Parathyroid adenoma (tissue), 2 donors: ENCODE measurements at regions not wholly inside any gene's neighbourhood (a gene's known extent, or its start where the extent isn't known, plus 50 kb on each side); places are given as distances from the start of the nearest gene placed in this dataset.

Source experiments
- H2AFZ ChIP-seq: fragments of 300-600 bp; sonication (generic); one replicate; pipeline ENCODE4 v1.7.0; 2017; ENCODE audit warnings: antibody characterized with exemption, mild to moderate bottlenecking
- H3K27ac ChIP-seq: fragments of 300-600 bp; sonication (generic); one replicate; pipeline ENCODE4 v1.7.0; 2017
- H3K27me3 ChIP-seq: fragments of 300-600 bp; sonication (generic); one replicate; pipeline ENCODE4 v1.7.0; 2017; ENCODE audit warnings: low read length; ENCODE audit not compliant: control insufficient read depth, insufficient read depth
- H3K36me3 ChIP-seq: fragments of 300-600 bp; sonication (generic); one replicate; pipeline ENCODE4 v1.7.0; 2017; ENCODE audit warnings: low read length; ENCODE audit not compliant: control insufficient read depth, insufficient read depth
- H3K4me1 ChIP-seq: fragments of 300-600 bp; sonication (generic); one replicate; pipeline ENCODE4 v1.7.0; 2017; ENCODE audit warnings: control low read depth
- H3K4me2 ChIP-seq: fragments of 300-600 bp; sonication (generic); one replicate; pipeline ENCODE4 v1.7.0; 2017; ENCODE audit warnings: low read length
- H3K4me3 ChIP-seq: fragments of 300-600 bp; sonication (generic); one replicate; pipeline ENCODE4 v1.7.0; 2017; ENCODE audit warnings: low read depth, low read length
- H3K79me2 ChIP-seq: fragments of 300-600 bp; sonication (generic); one replicate; pipeline ENCODE4 v1.7.0; 2017; ENCODE audit warnings: control low read depth
- H3K9ac ChIP-seq: fragments of 300-600 bp; sonication (generic); one replicate; pipeline ENCODE4 v1.7.0; 2017; ENCODE audit warnings: mild to moderate bottlenecking
- H3K9me3 ChIP-seq: fragments of 300-600 bp; sonication (generic); one replicate; pipeline ENCODE4 v1.7.0; 2017; ENCODE audit warnings: low read length; ENCODE audit not compliant: control insufficient read depth
- CTCF ChIP-seq: fragments of 300-600 bp; sonication (generic); IDR thresholded peaks from one replicate; pipeline ENCODE4 v1.7.0; 2017; ENCODE audit warnings: antibody characterized with exemption, mild to moderate bottlenecking
- donor health status: primary hyperparathyroidism.

DNA sequence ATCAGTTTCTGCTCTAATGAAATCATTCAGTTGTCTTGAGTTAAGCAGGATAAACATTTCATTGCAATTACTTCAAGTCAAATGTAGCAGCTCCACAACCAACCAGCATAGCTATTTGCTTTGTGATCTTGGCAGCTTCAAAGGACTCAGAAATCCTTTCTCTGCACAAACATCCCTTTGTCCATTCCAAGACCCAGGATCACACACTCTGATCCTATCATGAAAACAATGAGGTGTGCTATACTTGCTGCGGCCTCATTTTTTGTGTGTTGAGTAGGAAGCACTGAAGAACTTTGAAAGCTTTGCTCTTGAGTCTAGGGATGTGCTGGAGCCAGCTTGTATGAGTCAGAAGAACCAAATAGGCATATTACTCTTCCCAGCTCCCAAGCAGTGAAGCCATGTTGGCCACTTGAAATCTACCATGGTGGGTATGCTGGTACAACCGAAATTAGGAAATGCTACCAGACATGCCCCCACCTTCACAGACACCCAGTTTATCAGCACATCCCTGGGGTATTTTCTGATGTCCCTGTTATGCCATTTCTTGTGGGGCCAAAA, 199.4 kb upstream of the PRSS58 start:
- H2AFZ ChIP-seq = no peak overlapping the region
- H3K27ac ChIP-seq = no peak overlapping the region
- H3K27me3 ChIP-seq = no peaks in the 10 kb centered on the region
- no peak overlapping the region for H3K4me3 ChIP-seq
- no peak for TF ChIP-seq CTCF
- H3K79me2 ChIP-seq = no peaks in the 10 kb centered on the region
- H3K9me3 ChIP-seq = no peaks in the 10 kb centered on the region
- H3K36me3 ChIP-seq = no peaks in the 10 kb centered on the region
- H3K4me1 ChIP-seq = peaks cover 11% of the 10 kb centered on the region
- no peak overlapping the region for H3K9ac ChIP-seq
- H3K4me2 ChIP-seq = no peak overlapping the region

- no peaks in the 10 kb centered on the region for H3K9me3 ChIP-seq
- no peaks in the 10 kb centered on the region for H3K36me3 ChIP-seq
- H3K27ac ChIP-seq = no peak overlapping the region
- no peaks in the 10 kb centered on the region for H3K27me3 ChIP-seq
- H3K4me2 ChIP-seq = no peak overlapping the region
- no peak for TF ChIP-seq CTCF
- no peaks in the 10 kb centered on the region for H3K79me2 ChIP-seq
- peaks cover 9% of the 10 kb centered on the region for H3K4me1 ChIP-seq
- H3K9ac ChIP-seq = no peak overlapping the region
- no peak overlapping the region for H3K4me3 ChIP-seq
- H2AFZ ChIP-seq = no peak overlapping the region
These were observed 197.5 kb upstream of the PRSS58 start for GRCh38 chr7:142455392-142455791.

- Histone ChIP-seq H3K36me3 (no peaks in the 10 kb centered on the region), H3K9me3 (no peaks in the 10 kb centered on the region), H3K27ac (no peak overlapping the region), H3K9ac (no peak overlapping the region), H3K79me2 (no peaks in the 10 kb centered on the region), H3K4me1 (peaks cover 4% of the 10 kb centered on the region), H3K27me3 (no peaks in the 10 kb centered on the region), H3K4me3 (no peak overlapping the region), H3K4me2 (no peak overlapping the region), H2AFZ (no peak overlapping the region)
- no peak for TF ChIP-seq CTCF
These were observed 197.0 kb upstream of the PRSS58 start for GRCh38 chr7:142454862-142455261.

DNA sequence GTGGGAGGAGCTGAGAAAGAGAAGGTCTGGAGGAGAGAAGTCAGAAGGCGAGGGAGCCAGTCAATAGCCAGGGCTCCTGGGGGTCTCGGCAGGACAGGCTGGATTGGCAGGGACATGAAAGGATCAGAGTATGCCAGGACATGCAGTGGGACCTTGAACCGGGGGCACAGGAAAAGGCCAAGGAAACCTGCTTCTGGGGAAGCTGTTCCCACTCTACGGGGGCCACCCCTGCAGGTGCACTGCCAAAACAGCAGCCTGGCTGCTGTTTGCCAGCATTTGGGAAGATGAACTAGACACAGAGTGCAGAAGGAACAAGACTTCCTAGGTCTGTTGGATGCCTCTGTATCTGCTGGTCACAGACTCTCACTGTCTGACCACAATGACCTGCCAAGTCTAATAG, 194.9 kb upstream of the PRSS58 start:
- no peak overlapping the region for H3K9ac ChIP-seq
- no peaks in the 10 kb centered on the region for H3K9me3 ChIP-seq
- no peak overlapping the region for H3K4me2 ChIP-seq
- no peak overlapping the region for H3K4me3 ChIP-seq
- H2AFZ ChIP-seq = no peak overlapping the region
- TF ChIP-seq CTCF = no peak
- no peaks in the 10 kb centered on the region for H3K79me2 ChIP-seq
- H3K27me3 ChIP-seq = no peaks in the 10 kb centered on the region
- no peak overlapping the region for H3K27ac ChIP-seq
- no peaks in the 10 kb centered on the region for H3K36me3 ChIP-seq
- no peaks in the 10 kb centered on the region for H3K4me1 ChIP-seq

DNA sequence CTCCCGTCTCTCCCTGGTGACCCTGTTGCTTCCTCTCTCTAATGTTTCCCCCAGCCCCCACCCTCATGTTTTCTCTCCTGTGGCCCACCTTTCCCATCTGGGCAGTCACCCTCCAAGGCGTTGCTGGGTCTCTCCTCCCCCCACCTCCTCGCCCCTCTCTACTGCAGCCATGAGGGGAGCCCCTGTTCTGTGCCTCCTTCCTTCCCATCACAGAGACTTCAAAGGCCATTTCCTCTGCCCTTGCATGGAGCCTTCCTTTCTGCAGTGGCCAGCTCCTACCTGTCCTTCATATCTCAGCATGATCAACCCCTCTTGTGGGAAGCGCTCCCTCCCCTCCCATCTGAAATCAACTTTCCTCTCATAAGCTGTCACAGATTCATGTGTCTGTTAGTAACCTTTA, 194.0 kb upstream of the PRSS58 start:
- H3K9me3 ChIP-seq = no peaks in the 10 kb centered on the region
- H3K4me2 ChIP-seq = no peak overlapping the region
- no peaks in the 10 kb centered on the region for H3K36me3 ChIP-seq
- no peaks in the 10 kb centered on the region for H3K4me1 ChIP-seq
- H3K27ac ChIP-seq = no peak overlapping the region
- no peaks in the 10 kb centered on the region for H3K27me3 ChIP-seq
- TF ChIP-seq CTCF = no peak
- H3K9ac ChIP-seq = no peak overlapping the region
- no peaks in the 10 kb centered on the region for H3K79me2 ChIP-seq
- H3K4me3 ChIP-seq = no peak overlapping the region
- H2AFZ ChIP-seq = no peak overlapping the region
